GM12878 (cell line): ENCODE measurements at regions not wholly inside any gene's neighbourhood (a gene's known extent, or its start where the extent isn't known, plus 50 kb on each side); places are given as distances from the start of the nearest gene placed in this dataset.

Source experiments
- ATAC-seq: fragments of 200-7000 bp; cut with Tn5 transposase; 3 replicates; pipeline ENCODE4 v1.9.1; 2020; ENCODE audit warnings: mild to moderate bottlenecking, moderate library complexity
- BruUV-seq: library from RNA; stranded (reverse); fragments of 400-500 nt; replicated peaks from 2 replicates; lab custom pipeline; 2021; lab: Mats Ljungman, UMichigan
- CTCF ChIA-PET: fragments of 300-600 bp; sonication (Branson Sonifier 250); formaldehyde crosslinking; extraction: SDS; loops from one replicate; lab custom pipeline; 2021; ENCODE audit warnings: inconsistent platforms; lab: Yijun Ruan, JAX
- POLR2A ChIA-PET: fragments of 350-600 bp; formaldehyde crosslinking; extraction: SDS; loops from one replicate; lab custom pipeline; 2021; ENCODE audit warnings: inconsistent platforms; lab: Charles Lee
- RAD21 ChIA-PET: fragments of 300-600 bp; sonication (Branson Sonifier 250); formaldehyde crosslinking; loops from one replicate; lab custom pipeline; 2023; ENCODE audit warnings: antibody characterized with exemption; ENCODE audit not compliant: unreplicated experiment; lab: Charles Lee
- SMC1A ChIA-PET: fragments of 300-600 bp; sonication (Branson Sonifier 250); formaldehyde crosslinking; loops from one replicate; lab custom pipeline; 2023; ENCODE audit not compliant: unreplicated experiment, uncharacterized antibody; lab: Charles Lee
- DNase-seq: peaks from one replicate; pipeline ENCODE4 v3.0.0-alpha.2; 2011; ENCODE audit warnings: low read depth, low spot score
- FAIRE-seq: peaks from 3 replicates; lab custom pipeline; 2011; peaks lifted over from hg19 to GRCh38; lab: Jason Lieb, UNC
- H2AFZ ChIP-seq: 2 replicates; pipeline ENCODE4 v1.6.0; 2011; ENCODE audit warnings: low read depth, low read length, control low read depth; ENCODE audit not compliant: control insufficient read depth
- H3K27ac ChIP-seq: 2 replicates; pipeline ENCODE4 v1.5.1; 2011; ENCODE audit warnings: control low read depth; ENCODE audit not compliant: control insufficient read depth, insufficient read depth
- H3K27me3 ChIP-seq, 2 experiments: replicated peaks in 1 of 2; 2 replicates each; pipeline versions ENCODE4 v1.6.0 to v1.6.1; 2011; ENCODE audit warnings: low read length in 1 of 2; ENCODE audit not compliant: control insufficient read depth in 2 of 2, insufficient read depth in 2 of 2
- H3K36me3 ChIP-seq, 2 experiments: 2 replicates each; pipeline ENCODE4 v1.5.1; 2011; ENCODE audit warnings: low read length in 1 of 2; ENCODE audit not compliant: control insufficient read depth in 2 of 2, insufficient read depth in 2 of 2
- H3K4me1 ChIP-seq: 2 replicates; pipeline ENCODE4 v1.6.1; 2011; ENCODE audit warnings: mild to moderate bottlenecking, low read length, moderate library complexity, mixed read lengths; ENCODE audit not compliant: control insufficient read depth, insufficient read depth
- H3K4me2 ChIP-seq: 2 replicates; pipeline ENCODE4 v1.6.0; 2011; ENCODE audit warnings: control low read depth; ENCODE audit not compliant: control insufficient read depth, insufficient read depth
- H3K4me3 ChIP-seq: fragments of 200-600 bp; sonication (generic); 2 replicates; pipeline ENCODE4 v1.5.1; 2016
- H3K79me2 ChIP-seq: 2 replicates; pipeline ENCODE4 v1.6.0; 2011; ENCODE audit warnings: low read length; ENCODE audit not compliant: control insufficient read depth, insufficient read depth
- H3K9ac ChIP-seq: 2 replicates; pipeline ENCODE4 v1.8.0; 2011; ENCODE audit warnings: low read length, control low read depth, mixed read lengths; ENCODE audit not compliant: control insufficient read depth, insufficient read depth
- H3K9me3 ChIP-seq: replicated peaks from 3 replicates; pipeline ENCODE4 v1.5.1; 2011; ENCODE audit warnings: mild to moderate bottlenecking, low read length; ENCODE audit not compliant: control insufficient read depth, insufficient read depth
- H4K20me1 ChIP-seq: 2 replicates; pipeline ENCODE4 v1.6.0; 2011; ENCODE audit not compliant: control insufficient read depth, insufficient read depth
- EED ChIP-seq: sonication (generic); IDR thresholded peaks from 2 replicates; pipeline ENCODE4 v1.6.1; 2016; ENCODE audit warnings: antibody characterized with exemption, low read depth
- IKZF2 ChIP-seq, 2 experiments: fragments of 450-650 bp; IDR thresholded peaks; 2 replicates each; pipeline ENCODE4 v1.6.1; 2017; ENCODE audit warnings: mild to moderate bottlenecking in 2 of 2, moderate library complexity in 2 of 2
- TAF1 ChIP-seq: IDR thresholded peaks from 2 replicates; pipeline ENCODE4 v1.6.1; 2011; ENCODE audit warnings: mild to moderate bottlenecking, low read depth, low read length, borderline replicate concordance
- WGBS: methylation state at CpG from one replicate; pipeline ENCODE4 v1.1.6; 2016; ENCODE audit warnings: low lambda C conversion rate; ENCODE audit not compliant: insufficient replicate concordance, insufficient coverage; ENCODE audit errors: missing lambda C conversion rate; 5-methylcytosine and 5-hydroxymethylcytosine counted together
- in situ Hi-C: fragments of 300-500 bp; cut with MboI; formaldehyde crosslinking; loops from 9 replicates; pipeline ENCODE4 v1.14.3; 2018; ENCODE audit warnings: mixed read lengths
- intact Hi-C: fragments of 100-400 bp; cut with micrococcal nuclease; formaldehyde crosslinking; loops from one replicate; pipeline ENCODE4 v1.14.2; 2022; ENCODE audit not compliant: unreplicated experiment
- TF ChIP-seq, protein P1 (sequence below): IDR thresholded peaks from 2 replicates; pipeline ENCODE4 v1.6.1; 2011; ENCODE audit warnings: borderline replicate concordance, low read depth, mild to moderate bottlenecking, moderate library complexity, mixed read lengths, low read length; ENCODE audit not compliant: insufficient read depth; ENCODE audit errors: extremely low read length
- TF ChIP-seq, protein P2 (sequence below): fragments of 450-650 bp; IDR thresholded peaks from 2 replicates; pipeline ENCODE4 v1.6.1; 2018; ENCODE audit warnings: borderline replicate concordance, mild to moderate bottlenecking; ENCODE audit not compliant: partially characterized antibody
- TF ChIP-seq, protein P3 (sequence below): IDR thresholded peaks from 2 replicates; pipeline ENCODE4 v1.6.1; 2011; ENCODE audit warnings: low read depth, mild to moderate bottlenecking, low read length, moderate library complexity, borderline replicate concordance; ENCODE audit errors: extremely low read depth
- TF ChIP-seq, protein P4 (sequence below): IDR thresholded peaks from 2 replicates; pipeline ENCODE4 v1.6.1; 2011; ENCODE audit warnings: mild to moderate bottlenecking, low read depth, low read length, moderate library complexity; ENCODE audit not compliant: insufficient replicate concordance

DNA sequence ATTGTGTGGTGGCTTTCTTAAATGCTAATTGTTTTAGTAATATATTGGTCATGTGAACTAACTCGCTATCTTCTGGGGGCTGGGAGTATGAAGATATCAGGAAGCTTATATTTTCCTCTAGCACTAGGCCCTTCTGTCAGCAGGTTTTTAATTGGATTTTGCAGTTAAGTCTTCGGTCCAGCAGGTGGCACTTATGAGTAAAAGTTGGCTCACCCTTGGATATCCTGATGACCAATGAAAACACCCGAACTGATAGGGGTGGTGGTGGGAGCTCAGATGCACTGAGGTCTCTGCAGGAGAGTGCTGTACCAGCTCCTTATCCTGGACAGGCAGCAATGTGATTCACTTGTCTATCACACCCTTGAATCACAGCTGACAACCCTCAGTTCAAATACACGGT lies 1365.8 kb upstream of the DIAPH2 start (continued):
- TF ChIP-seq, protein P1, sequence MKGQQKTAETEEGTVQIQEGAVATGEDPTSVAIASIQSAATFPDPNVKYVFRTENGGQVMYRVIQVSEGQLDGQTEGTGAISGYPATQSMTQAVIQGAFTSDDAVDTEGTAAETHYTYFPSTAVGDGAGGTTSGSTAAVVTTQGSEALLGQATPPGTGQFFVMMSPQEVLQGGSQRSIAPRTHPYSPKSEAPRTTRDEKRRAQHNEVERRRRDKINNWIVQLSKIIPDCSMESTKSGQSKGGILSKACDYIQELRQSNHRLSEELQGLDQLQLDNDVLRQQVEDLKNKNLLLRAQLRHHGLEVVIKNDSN: no peak
- TF ChIP-seq, all 136 proteins: peak for 2

DNA sequence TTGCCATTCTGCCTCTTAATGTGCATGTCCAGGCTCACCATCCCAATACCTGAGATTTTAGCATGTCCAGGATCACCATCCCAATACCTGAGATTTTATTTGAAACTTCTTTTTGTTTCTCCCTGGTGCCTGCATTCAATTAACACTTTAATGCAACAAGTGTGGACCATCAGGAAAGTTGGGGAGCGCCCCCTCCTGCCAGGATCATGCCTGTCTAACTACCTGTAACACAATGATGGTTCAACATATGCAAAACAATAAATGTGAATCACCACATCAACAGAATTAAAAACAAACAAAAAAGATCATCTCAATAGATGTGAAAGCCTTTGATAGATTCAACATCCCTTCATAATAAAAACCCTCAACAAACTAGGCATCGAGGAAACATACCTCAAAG lies 1359.5 kb upstream of the DIAPH2 start:
- Histone ChIP-seq H3K4me3 (no peak overlapping the region), H2AFZ (no peak overlapping the region), H3K9me3 (no peaks in the 10 kb centered on the region), H3K9ac (no peak overlapping the region), H3K36me3 (no peaks in the 10 kb centered on the region), H4K20me1 (no peaks in the 10 kb centered on the region)
- BruUV-seq: no TSS peak
- FAIRE-seq: no peak
- ATAC-seq: no peak
- intact Hi-C loops (no loop called here), in situ Hi-C loops (no loop called here)
- POLR2A ChIA-PET: no interaction called here
- WGBS: 0% methylated on average over 2 of the region's 2 CpGs
- SMC1A ChIA-PET: no interaction called here
- TF ChIP-seq, protein P2, sequence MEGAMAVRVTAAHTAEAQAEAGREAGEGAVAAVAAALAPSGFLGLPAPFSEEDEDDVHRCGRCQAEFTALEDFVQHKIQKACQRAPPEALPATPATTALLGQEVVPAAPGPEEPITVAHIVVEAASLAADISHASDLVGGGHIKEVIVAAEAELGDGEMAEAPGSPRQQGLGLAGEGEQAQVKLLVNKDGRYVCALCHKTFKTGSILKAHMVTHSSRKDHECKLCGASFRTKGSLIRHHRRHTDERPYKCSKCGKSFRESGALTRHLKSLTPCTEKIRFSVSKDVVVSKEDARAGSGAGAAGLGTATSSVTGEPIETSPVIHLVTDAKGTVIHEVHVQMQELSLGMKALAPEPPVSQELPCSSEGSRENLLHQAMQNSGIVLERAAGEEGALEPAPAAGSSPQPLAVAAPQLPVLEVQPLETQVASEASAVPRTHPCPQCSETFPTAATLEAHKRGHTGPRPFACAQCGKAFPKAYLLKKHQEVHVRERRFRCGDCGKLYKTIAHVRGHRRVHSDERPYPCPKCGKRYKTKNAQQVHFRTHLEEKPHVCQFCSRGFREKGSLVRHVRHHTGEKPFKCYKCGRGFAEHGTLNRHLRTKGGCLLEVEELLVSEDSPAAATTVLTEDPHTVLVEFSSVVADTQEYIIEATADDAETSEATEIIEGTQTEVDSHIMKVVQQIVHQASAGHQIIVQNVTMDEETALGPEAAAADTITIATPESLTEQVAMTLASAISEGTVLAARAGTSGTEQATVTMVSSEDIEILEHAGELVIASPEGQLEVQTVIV: no peak
- TF ChIP-seq TAF1: no peak
- TF ChIP-seq IKZF2 (IDR thresholded peaks at IDR 0.05): no peak
- TF ChIP-seq EED: no peak
- TF ChIP-seq, protein P3, sequence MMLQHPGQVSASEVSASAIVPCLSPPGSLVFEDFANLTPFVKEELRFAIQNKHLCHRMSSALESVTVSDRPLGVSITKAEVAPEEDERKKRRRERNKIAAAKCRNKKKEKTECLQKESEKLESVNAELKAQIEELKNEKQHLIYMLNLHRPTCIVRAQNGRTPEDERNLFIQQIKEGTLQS: no peak
- TF ChIP-seq, protein P4, sequence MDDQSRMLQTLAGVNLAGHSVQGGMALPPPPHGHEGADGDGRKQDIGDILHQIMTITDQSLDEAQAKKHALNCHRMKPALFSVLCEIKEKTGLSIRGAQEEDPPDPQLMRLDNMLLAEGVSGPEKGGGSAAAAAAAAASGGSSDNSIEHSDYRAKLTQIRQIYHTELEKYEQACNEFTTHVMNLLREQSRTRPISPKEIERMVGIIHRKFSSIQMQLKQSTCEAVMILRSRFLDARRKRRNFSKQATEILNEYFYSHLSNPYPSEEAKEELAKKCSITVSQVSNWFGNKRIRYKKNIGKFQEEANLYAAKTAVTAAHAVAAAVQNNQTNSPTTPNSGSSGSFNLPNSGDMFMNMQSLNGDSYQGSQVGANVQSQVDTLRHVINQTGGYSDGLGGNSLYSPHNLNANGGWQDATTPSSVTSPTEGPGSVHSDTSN: no peak
- TF ChIP-seq, all 136 proteins: peak for 0
- Histone ChIP-seq H3K27ac (no peak overlapping the region), H3K27me3 (no peaks in the 10 kb centered on the region), H3K4me1 (no peaks in the 10 kb centered on the region), H3K79me2 (no peaks in the 10 kb centered on the region), H3K4me2 (no peak overlapping the region)
- no peak for DNase-seq
- ChIA-PET CTCF (no interaction called here), RAD21 (no interaction called here)
